ENCODE measurements at regions not wholly inside any gene's neighbourhood (a gene's known extent, or its start where the extent isn't known, plus 50 kb on each side); places are given as distances from the start of the nearest gene placed in this dataset.

GRCh38 chr18:41754332-41754731 is 200.7 kb upstream of the PIK3C3 start:
- no peak overlapping the region for H3K4ac ChIP-seq (replicated peaks; ENCODE audit: insufficient read length, low read depth, low read length)
- no peaks in the 10 kb centered on the region for H3K23me2 ChIP-seq (ENCODE audit: low read depth, low read length)
- no peak overlapping the region for H4K91ac ChIP-seq (replicated peaks; ENCODE audit: insufficient read length, low read length)
- no peak overlapping the region for H2AFZ ChIP-seq (ENCODE audit: low read length)
- no peaks in the 10 kb centered on the region for H3K79me1 ChIP-seq (ENCODE audit: low read depth, low read length)
- no peak overlapping the region for H3K27ac ChIP-seq (ENCODE audit: low read depth, low read length)
- H2BK120ac ChIP-seq (replicated peaks; ENCODE audit: low read depth, low read length) = no peak overlapping the region
- H3K4me3 ChIP-seq (ENCODE audit: extremely low read depth in 1 of 4, insufficient read depth in 2 of 4, low read depth in 3 of 4, low read length in 4 of 4) = no peak overlapping the region
- FAIRE-seq (no peak), DNase-seq (ENCODE audit: low read depth in 1 of 2, low spot score in 2 of 2) (no peak)
- no peak overlapping the region for H2BK12ac ChIP-seq (ENCODE audit: low read depth, low read length)
- peaks cover 0 to 4% (median 0%) of the 10 kb centered on the region in 4 experiments; a peak in 1 of 7 replicates for H3K4me1 ChIP-seq (replicated peaks in 1 of 4; ENCODE audit: control insufficient read depth in 3 of 4, insufficient read depth in 4 of 4, low read length in 3 of 4)
- CTCF ChIA-PET (ENCODE audit: partially characterized antibody) = interaction anchor here (0.6 to 2.4 kb wide), 5 partner anchors 9 to 1661 kb away, joined by 3 to 6 read pairs (median 5); no protein-coding TSS in a partner anchor
- POLR2A ChIA-PET (ENCODE audit: partially characterized antibody) = no interaction called here
- H4K8ac ChIP-seq (ENCODE audit: extremely low read depth, insufficient read depth, low read length) = no peak overlapping the region
- H3K56ac ChIP-seq (replicated peaks; ENCODE audit: insufficient read length, low read depth, low read length) = no peak overlapping the region
- H3K4me2 ChIP-seq (ENCODE audit: insufficient read depth in 1 of 2, low read depth in 2 of 2, low read length in 2 of 2) = no peak overlapping the region
- no peak overlapping the region for H2BK15ac ChIP-seq (ENCODE audit: low read length)
- no peaks in the 10 kb centered on the region for H3K36me3 ChIP-seq (ENCODE audit: control insufficient read depth in 2 of 4, insufficient read depth in 4 of 4, low read length in 3 of 4)
- no peaks in the 10 kb centered on the region for H3K79me2 ChIP-seq (ENCODE audit: control insufficient read depth in 1 of 2, insufficient read depth in 2 of 2, low read length in 2 of 2)
- no peak overlapping the region for H2AK5ac ChIP-seq (ENCODE audit: low read depth, low read length)
- no peaks in the 10 kb centered on the region for H3K27me3 ChIP-seq (replicated peaks in 1 of 4; ENCODE audit: control insufficient read depth in 3 of 4, extremely low read depth in 1 of 4, insufficient read depth in 3 of 4, low read length in 3 of 4)
- H3K14ac ChIP-seq (ENCODE audit: insufficient read length) = no peak overlapping the region
- H3K18ac ChIP-seq (ENCODE audit: extremely low read depth, low read length) = no peak overlapping the region
- no peaks in the 10 kb centered on the region for H4K20me1 ChIP-seq (replicated peaks in 1 of 2; ENCODE audit: control insufficient read depth in 1 of 2, insufficient read depth in 2 of 2, low read length in 2 of 2)
- H3K9me3 ChIP-seq (ENCODE audit: insufficient read depth in 2 of 2, low read depth in 1 of 2, low read length in 1 of 2) = no peaks in the 10 kb centered on the region
- H3K23ac ChIP-seq (ENCODE audit: insufficient read length) = no peak overlapping the region
- H4K5ac ChIP-seq (ENCODE audit: insufficient read length, low read depth, low read length) = no peak overlapping the region
- no peak overlapping the region for H2BK20ac ChIP-seq (ENCODE audit: low read length)
- 100% methylated on average over 1 of the region's 1 CpG; no CpG with 5 or more reads in 1 of the 2 experiments for WGBS, 2 experiments (ENCODE audit: extremely low coverage in 1 of 2, insufficient coverage in 1 of 2, insufficient read length in 1 of 2, insufficient replicate concordance in 2 of 2, low coverage in 1 of 2, low lambda C conversion rate in 2 of 2, missing lambda C conversion rate in 1 of 2)
- H3K9ac ChIP-seq (replicated peaks in 1 of 4; ENCODE audit: extremely low read depth in 1 of 4, low read depth in 3 of 4, low read length in 3 of 4) = no peak overlapping the region
- no peak overlapping the region for H2BK5ac ChIP-seq (ENCODE audit: low read depth, low read length)
- TF ChIP-seq SIX5 (IDR thresholded peaks at IDR 0.05; ENCODE audit: low read depth, low read length) = no peak
- no peak for TF ChIP-seq CEBPB (IDR thresholded peaks at IDR 0.05; ENCODE audit: low read depth, low read length)
- no peak for TF ChIP-seq SIRT6 (IDR thresholded peaks at IDR 0.05; ENCODE audit: low read length)
- TF ChIP-seq SP1 (IDR thresholded peaks at IDR 0.05; ENCODE audit: low read depth, low read length) = no peak
- no peak for TF ChIP-seq KDM1A (IDR thresholded peaks at IDR 0.05; ENCODE audit: borderline replicate concordance, low read length)
- TF ChIP-seq ASH2L (IDR thresholded peaks at IDR 0.05; ENCODE audit: low read length) = no peak
- TF ChIP-seq FOSL1 (IDR thresholded peaks at IDR 0.05; ENCODE audit: insufficient read depth, low read depth, low read length) = no peak
- TF ChIP-seq SRF (IDR thresholded peaks at IDR 0.05; ENCODE audit: low read depth, low read length) = no peak
- no peak for TF ChIP-seq TBP (IDR thresholded peaks at IDR 0.05; ENCODE audit: low read depth, low read length)
- no peak for TF ChIP-seq USF2 (IDR thresholded peaks at IDR 0.05; ENCODE audit: low read length)
- no peak for TF ChIP-seq CHD2 (IDR thresholded peaks at IDR 0.05; ENCODE audit: low read length)
- TF ChIP-seq KDM4A (IDR thresholded peaks at IDR 0.05; ENCODE audit: low read depth, low read length, severe bottlenecking) = no peak
- TF ChIP-seq TEAD4 (IDR thresholded peaks at IDR 0.05; ENCODE audit: low read depth, low read length) = no peak
- TF ChIP-seq CTBP2 (IDR thresholded peaks at IDR 0.05; ENCODE audit: borderline replicate concordance, insufficient read depth, insufficient read length, low read length) = no peak
- TF ChIP-seq HDAC2 (IDR thresholded peaks at IDR 0.05; ENCODE audit: borderline replicate concordance in 1 of 2, low read depth in 2 of 2, low read length in 2 of 2) = no peak

Data from H1 (cell line).